Left ventricle myocardium inferior (tissue), 1 donor: ENCODE measurements at regions not wholly inside any gene's neighbourhood (a gene's known extent, or its start where the extent isn't known, plus 50 kb on each side); places are given as distances from the start of the nearest gene placed in this dataset.
"Not testable (repeated sequence)": the region's sequence is repeated elsewhere in the genome, so short reads cannot be mapped to it uniquely, and the experiment has no call there.

Source experiments
- DNase-seq: peaks from one replicate; pipeline ENCODE4 v3.0.0-alpha.2; 2020
- H3K27ac ChIP-seq: fragments of 200-600 bp; replicated peaks from 2 replicates; pipeline ENCODE4 v1.8.0; 2021
- H3K27me3 ChIP-seq: fragments of 200-600 bp; 2 replicates; pipeline ENCODE4 v1.8.0; 2021; ENCODE audit warnings: low read depth
- H3K36me3 ChIP-seq: fragments of 200-600 bp; 2 replicates; pipeline ENCODE4 v1.8.0; 2021
- H3K4me1 ChIP-seq: fragments of 200-600 bp; 2 replicates; pipeline ENCODE4 v1.8.0; 2021
- H3K4me3 ChIP-seq: fragments of 200-600 bp; 2 replicates; pipeline ENCODE4 v1.8.0; 2021; ENCODE audit warnings: mild to moderate bottlenecking, moderate library complexity
- H3K9me3 ChIP-seq: fragments of 200-600 bp; replicated peaks from 2 replicates; pipeline ENCODE4 v1.8.0; 2021
- intact Hi-C: fragments of 100-400 bp; cut with micrococcal nuclease; formaldehyde crosslinking; loops from one replicate; pipeline ENCODE4 v1.11.0; 2022
- TF ChIP-seq, protein P1 (sequence below): fragments of 200-600 bp; IDR thresholded peaks from 2 replicates; pipeline ENCODE4 v1.8.0; 2021; ENCODE audit warnings: antibody characterized with exemption, mild to moderate bottlenecking, borderline replicate concordance
- donor health status: DM: no; HTN: yes; CAD: no; lungs with severe emphysema.

DNA sequence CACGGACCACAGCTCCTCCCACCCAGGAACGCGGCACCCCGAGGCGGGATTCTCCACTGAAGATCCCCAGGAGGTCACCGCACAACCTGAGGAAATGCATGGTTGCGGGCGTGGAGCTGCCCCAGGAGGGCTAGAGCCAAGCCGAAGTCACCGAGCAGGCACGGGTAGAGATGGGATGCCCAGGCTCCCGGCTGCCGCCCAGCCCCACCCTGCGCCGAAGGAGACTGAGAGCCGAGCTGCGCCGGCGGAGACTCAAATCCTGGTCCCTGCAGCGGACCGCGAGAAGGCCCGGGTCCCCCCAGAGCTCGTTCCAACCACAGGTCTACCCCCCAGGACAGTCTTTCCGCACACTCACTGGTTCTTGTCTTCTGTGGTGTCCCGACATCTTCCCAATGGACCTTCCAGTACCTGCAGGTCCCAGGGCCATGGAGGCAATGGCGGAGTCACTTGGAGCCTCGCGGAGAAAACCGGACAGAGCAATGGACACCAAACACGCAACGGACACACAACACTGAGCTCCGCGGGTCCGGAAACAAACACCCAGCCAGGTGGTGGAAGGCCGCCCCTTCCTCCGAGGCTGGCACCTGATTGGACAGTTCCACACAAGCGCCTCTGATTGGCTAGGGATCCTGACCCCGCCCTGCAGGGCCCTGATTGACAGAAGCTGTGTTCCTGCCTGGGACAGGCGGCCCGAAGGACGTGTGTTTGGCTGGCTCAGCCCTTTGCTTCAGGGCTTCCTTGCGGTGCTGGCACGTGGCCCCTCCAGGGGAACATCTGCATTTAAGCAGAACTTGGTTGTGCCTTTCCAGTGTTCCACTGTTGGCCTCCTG is 331.9 kb upstream of the NUPR2 start:
- Histone ChIP-seq H3K27ac (no peak overlapping the region), H3K27me3 (no peaks in the 10 kb centered on the region), H3K4me1 (no peaks in the 10 kb centered on the region), H3K36me3 (no peaks in the 10 kb centered on the region), H3K9me3 (peaks cover 98% of the 10 kb centered on the region), H3K4me3 (peak overlapping the region; percentile 17)
- peak; percentile 26 for DNase-seq
- TF ChIP-seq, protein P1, sequence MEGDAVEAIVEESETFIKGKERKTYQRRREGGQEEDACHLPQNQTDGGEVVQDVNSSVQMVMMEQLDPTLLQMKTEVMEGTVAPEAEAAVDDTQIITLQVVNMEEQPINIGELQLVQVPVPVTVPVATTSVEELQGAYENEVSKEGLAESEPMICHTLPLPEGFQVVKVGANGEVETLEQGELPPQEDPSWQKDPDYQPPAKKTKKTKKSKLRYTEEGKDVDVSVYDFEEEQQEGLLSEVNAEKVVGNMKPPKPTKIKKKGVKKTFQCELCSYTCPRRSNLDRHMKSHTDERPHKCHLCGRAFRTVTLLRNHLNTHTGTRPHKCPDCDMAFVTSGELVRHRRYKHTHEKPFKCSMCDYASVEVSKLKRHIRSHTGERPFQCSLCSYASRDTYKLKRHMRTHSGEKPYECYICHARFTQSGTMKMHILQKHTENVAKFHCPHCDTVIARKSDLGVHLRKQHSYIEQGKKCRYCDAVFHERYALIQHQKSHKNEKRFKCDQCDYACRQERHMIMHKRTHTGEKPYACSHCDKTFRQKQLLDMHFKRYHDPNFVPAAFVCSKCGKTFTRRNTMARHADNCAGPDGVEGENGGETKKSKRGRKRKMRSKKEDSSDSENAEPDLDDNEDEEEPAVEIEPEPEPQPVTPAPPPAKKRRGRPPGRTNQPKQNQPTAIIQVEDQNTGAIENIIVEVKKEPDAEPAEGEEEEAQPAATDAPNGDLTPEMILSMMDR, result no peak
- intact Hi-C loops, result no loop called here

DNA sequence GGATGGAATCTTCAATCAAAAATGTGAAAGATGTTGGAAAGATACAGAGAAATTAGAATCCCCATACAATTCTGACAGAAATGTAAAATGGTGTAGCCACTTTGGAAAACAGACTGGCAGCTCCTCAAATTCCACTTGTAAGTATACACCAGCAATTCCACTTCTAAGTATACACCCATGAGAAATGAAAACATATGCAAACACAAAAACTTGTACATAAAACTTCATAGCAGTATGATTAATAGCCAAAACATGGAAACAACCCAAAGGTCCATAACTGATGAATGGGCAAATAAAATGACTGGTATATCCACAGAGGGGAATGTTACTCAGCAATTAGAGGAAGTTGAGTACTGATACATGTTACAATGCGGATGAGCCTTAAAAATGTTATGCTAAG is 304.3 kb upstream of the NUPR2 start:
- DNase-seq, H3K36me3 ChIP-seq, H3K27me3 ChIP-seq, H3K4me1 ChIP-seq, H3K4me3 ChIP-seq, intact Hi-C loops, H3K27ac ChIP-seq: not testable (repeated sequence)
- peaks cover 16% of the 10 kb centered on the region for H3K9me3 ChIP-seq

DNA sequence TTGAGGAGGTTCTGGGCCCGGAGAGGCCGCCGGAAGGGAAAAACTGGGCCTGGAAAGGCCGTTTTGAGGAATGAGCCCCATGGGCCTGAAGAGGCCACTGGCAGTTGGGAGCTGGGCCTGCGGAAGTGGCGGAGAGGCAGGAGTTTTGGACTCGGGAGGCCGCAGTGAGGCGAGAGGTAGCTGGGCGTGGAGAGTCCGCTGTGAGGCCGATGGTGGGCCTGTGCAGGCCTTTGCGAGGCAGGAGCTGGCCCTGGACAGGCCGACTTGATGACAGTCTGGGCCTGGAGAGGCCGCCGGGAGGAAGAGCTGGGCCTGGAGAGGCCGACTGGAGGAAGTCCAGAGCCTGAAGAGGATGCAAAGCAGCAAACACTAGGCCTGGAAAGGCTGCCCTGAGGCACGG is 259.0 kb upstream of the NUPR2 start:
- Histone ChIP-seq H3K36me3 (no peaks in the 10 kb centered on the region), H3K27me3 (no peaks in the 10 kb centered on the region), H3K4me1 (no peaks in the 10 kb centered on the region), H3K9me3 (peaks cover 11% of the 10 kb centered on the region), H3K4me3 (no peak overlapping the region), H3K27ac (no peak overlapping the region)
- DNase-seq, result no peak
- TF ChIP-seq, protein P1, result no peak
- intact Hi-C loops, result no loop called here

DNA sequence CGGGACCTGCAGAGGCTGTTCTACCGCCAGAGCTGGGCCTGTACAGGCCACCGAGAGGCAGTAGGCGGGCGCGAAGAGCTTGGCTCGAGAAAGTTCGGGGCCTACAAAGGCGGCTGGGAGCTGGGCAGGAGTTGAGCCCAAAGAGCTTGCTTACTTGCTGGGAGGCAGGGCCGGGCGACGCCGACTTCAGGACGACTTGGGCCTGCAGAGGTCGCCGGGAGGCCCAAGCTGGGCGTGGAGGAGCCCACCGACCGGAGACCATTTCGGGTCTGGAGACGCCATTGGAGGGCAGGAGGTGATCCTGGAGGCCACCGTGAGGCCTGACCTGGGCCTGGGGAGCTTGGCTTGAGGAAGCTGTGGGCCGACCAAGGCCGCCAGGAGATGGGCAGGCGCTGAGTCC is 258.4 kb upstream of the NUPR2 start:
- intact Hi-C loops, H3K4me3 ChIP-seq, H3K27me3 ChIP-seq, DNase-seq, H3K36me3 ChIP-seq, H3K4me1 ChIP-seq, H3K27ac ChIP-seq: not testable (repeated sequence)
- H3K9me3 ChIP-seq, result peaks cover 11% of the 10 kb centered on the region

DNA sequence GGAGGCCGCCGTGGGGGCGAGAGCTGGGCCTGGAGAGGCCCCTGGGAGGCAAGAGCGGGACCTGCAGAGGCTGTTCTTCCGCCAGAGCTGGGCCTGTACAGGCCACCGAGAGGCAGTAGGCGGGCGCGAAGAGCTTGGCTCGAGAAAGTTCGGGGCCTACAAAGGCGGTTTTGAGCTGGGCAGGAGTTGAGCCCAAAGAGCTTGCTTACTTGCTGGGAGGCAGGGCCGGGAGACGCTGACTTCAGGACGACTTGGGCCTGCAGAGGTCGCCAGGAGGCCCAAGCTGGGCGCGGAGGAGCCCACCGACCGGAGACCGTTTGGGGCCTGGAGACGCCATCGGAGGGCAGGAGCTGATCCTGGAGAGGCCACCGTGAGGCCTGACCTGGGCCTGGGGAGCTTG is 257.1 kb upstream of the NUPR2 start:
- H3K27ac ChIP-seq, intact Hi-C loops, H3K27me3 ChIP-seq, H3K4me3 ChIP-seq, H3K4me1 ChIP-seq, H3K36me3 ChIP-seq: not testable (repeated sequence)
- DNase-seq, result peak; percentile 90
- H3K9me3 ChIP-seq, result peaks cover 11% of the 10 kb centered on the region

DNA sequence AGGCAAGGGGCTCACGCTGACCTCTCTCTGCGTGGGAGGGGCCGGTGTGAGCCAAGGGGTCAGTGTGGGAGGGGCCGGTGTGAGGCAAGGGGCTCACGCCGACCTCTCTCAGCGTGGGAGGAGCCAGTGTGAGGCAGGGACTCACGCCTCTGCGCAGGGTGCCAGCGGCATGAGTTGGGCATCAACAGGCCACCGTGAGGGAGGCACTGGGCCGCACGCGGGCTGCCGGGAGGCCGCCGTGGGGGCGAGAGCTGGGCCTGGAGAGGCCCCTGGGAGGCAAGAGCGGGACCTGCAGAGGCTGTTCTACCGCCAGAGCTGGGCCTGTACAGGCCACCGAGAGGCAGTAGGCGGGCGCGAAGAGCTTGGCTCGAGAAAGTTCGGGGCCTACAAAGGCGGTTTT is 255.6 kb upstream of the NUPR2 start:
- H3K27me3 ChIP-seq, DNase-seq, intact Hi-C loops, H3K4me3 ChIP-seq, H3K4me1 ChIP-seq, H3K27ac ChIP-seq, H3K36me3 ChIP-seq: not testable (repeated sequence)
- peaks cover 14% of the 10 kb centered on the region for H3K9me3 ChIP-seq

DNA sequence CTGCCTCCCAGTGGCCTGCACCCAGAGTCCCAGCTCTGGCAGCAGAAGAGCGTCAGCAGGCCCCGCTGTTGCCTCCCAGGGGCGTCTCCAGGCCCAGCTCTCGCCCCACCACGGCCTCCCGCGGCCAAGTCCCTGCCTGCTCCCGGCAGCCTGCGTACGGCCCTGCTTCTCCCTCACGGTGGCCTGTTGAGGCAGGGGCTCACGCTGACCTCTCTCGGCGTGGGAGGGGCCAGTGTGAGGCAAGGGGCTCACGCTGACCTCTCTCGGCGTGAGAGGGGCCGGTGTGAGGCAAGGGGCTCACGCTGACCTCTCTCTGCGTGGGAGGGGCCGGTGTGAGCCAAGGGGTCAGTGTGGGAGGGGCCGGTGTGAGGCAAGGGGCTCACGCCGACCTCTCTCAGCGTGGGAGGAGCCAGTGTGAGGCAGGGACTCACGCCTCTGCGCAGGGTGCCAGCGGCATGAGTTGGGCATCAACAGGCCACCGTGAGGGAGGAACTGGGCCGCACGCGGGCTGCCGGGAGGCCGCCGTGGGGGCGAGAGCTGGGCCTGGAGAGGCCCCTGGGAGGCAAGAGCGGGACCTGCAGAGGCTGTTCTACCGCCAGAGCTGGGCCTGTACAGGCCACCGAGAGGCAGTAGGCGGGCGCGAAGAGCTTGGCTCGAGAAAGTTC is 254.1 kb upstream of the NUPR2 start:
- H3K4me1 ChIP-seq, H3K4me3 ChIP-seq, intact Hi-C loops, H3K36me3 ChIP-seq, H3K27ac ChIP-seq, H3K27me3 ChIP-seq, DNase-seq: not testable (repeated sequence)
- H3K9me3 ChIP-seq, result peaks cover 11% of the 10 kb centered on the region

DNA sequence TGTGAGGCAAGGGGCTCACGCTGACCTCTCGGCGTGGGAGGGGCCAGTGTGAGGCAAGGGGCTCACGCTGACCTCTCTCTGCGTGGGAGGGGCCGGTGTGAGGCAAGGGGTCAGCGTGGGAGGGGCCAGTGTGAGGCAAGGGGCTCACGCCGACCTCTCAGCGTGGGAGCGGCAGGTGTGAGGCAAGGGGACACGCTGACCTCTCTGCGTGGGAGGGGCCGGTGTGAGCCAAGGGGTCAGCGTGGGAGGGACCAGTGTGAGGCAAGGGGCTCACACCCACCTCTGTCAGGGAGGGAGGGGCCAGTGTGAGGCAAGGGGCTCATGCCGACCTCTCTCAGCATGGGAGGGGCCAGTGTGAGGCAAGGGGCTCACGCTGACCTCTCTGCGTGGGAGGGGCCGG is 251.7 kb upstream of the NUPR2 start:
- H3K4me3 ChIP-seq, H3K4me1 ChIP-seq, H3K36me3 ChIP-seq, H3K27me3 ChIP-seq, H3K27ac ChIP-seq, H3K9me3 ChIP-seq, DNase-seq, intact Hi-C loops: not testable (repeated sequence)

DNA sequence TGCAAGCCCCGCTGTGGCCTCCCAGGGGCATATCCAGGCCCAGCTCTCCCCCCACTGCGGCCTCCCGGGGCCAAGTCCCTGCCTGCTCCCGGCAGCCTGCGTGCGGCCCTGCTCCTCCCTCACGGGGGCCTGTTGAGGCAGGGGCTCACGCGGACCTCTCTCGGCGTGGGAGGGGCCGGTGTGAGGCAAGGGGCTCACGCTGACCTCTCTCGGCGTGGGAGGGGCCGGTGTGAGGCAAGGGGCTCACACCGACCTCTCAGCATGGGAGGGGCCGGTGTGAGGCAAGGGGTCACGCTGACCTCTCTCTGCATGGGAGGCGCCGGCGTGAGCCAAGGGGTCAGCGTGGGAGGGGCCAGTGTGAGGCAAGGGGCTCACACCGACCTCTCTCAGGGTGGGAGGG is 251.2 kb upstream of the NUPR2 start:
- H3K36me3 ChIP-seq, H3K4me3 ChIP-seq, H3K27me3 ChIP-seq, H3K27ac ChIP-seq, H3K9me3 ChIP-seq, H3K4me1 ChIP-seq, intact Hi-C loops: not testable (repeated sequence)
- peak; percentile 18 for DNase-seq

DNA sequence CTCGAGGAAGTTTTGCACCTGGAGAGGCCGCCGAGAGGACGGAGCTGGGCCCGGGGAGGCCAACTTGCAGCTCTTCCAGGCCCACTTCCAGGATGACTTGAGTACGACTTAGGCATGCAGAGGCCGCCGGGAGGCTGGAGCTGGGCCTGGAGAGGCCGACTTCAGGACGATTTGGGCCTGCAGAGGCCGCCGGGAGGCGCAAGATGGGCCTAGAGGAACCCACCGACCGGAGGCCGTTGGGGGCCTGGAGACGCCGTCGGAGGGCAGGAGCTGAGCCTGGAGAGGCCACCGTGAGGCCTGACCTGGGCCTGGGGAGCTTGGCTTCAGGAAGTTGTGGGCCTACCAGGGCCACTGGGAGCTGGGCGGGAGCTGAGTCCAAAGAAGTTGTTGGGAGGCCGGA is 250.5 kb upstream of the NUPR2 start:
- intact Hi-C loops, H3K4me3 ChIP-seq, H3K27ac ChIP-seq, H3K27me3 ChIP-seq, H3K9me3 ChIP-seq, H3K36me3 ChIP-seq, DNase-seq, H3K4me1 ChIP-seq: not testable (repeated sequence)

DNA sequence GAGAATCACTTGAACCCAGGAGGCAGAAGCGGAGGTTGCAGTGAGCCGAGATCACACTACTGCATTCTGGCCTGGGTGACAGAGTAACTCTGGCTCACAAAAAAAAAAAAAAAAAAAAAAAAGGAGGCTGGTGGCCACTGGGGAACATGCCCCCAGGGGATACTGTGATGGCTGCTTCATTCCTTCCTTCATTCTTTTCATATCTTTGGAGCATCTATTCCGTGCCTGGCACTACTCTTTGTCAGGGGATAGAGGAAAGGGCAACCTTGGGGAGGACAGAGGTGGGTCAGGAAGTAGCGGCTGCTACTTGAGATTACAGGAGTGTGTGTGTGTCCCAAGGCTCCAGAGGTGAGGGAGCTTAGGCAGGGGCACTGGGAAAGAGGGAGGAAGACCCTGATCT is 236.4 kb upstream of the NUPR2 start:
- DNase-seq, H3K4me1 ChIP-seq, intact Hi-C loops: not testable (repeated sequence)

DNA sequence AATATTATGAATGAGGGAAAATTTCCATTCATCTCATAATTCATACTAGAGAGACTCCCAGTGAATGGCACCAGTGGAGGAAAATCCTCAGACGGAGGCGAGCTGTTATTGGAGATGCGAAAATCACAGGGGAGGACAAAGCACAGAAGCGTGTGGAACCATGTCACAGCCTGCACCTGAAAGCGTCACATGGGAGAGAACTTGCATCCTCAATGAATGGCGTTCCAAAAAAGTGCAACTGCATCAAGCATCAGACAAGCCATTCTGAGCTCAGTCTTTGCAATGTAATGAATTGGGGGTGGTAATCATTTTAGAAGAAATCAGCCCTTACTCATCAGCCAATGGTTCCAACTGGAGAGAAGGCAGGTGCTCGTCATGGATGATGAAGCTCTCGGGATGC is 235.0 kb upstream of the NUPR2 start:
- H3K27me3 ChIP-seq, H3K4me3 ChIP-seq, H3K27ac ChIP-seq, DNase-seq, intact Hi-C loops, H3K36me3 ChIP-seq, H3K4me1 ChIP-seq, H3K9me3 ChIP-seq: not testable (repeated sequence)

More for the DNA sequence above, 236.4 kb upstream of the NUPR2 start:
- H3K27me3 ChIP-seq, H3K9me3 ChIP-seq, H3K36me3 ChIP-seq, H3K27ac ChIP-seq, H3K4me3 ChIP-seq: not testable (repeated sequence)
